ENCODE measurements at regions not wholly inside any gene's neighbourhood (a gene's known extent, or its start where the extent isn't known, plus 50 kb on each side); places are given as distances from the start of the nearest gene placed in this dataset.
A peak's percentile ranks its signal among the peaks of the same experiment; 100 is the strongest.

DNA sequence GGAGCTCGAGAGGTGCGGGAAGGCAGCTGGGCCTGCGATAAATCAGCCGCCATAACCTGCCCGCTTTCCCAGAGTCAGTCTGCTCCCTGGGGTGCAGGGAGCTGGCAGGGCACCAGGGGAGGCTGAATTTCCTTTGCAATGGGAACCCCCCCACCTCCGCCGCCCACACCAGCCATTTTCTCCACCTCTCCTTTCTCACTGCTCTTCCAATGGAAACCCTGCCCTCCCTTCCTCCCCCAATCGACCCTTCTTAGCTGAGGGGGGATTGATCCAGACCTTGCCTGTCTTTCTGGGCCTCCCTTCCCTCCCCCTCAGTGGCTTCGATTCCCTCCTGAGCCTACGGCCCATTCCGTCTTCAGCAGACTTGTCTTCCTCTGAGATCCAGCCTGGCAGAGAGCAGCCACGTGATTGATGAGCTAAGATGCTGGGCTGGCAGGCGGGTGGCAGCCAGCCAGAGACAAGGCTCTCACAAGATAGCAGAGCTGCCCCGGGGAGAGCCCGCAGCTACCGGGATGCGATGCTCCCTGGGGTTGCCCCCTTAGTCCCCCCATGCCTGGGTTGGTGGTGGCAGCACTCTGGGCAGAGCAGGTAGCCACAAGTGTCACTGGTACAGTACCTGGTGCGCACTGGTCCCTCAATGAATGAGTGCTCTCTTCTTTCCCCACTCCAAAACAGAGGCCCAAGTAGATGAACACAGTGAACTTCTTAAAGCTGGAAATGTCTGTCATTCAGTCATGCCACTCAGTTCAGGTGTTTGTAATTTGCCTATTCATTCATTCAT lies 53.7 kb upstream of the FABP6 start:
- peak; percentile 40 to 60 for DNase-seq

DNA sequence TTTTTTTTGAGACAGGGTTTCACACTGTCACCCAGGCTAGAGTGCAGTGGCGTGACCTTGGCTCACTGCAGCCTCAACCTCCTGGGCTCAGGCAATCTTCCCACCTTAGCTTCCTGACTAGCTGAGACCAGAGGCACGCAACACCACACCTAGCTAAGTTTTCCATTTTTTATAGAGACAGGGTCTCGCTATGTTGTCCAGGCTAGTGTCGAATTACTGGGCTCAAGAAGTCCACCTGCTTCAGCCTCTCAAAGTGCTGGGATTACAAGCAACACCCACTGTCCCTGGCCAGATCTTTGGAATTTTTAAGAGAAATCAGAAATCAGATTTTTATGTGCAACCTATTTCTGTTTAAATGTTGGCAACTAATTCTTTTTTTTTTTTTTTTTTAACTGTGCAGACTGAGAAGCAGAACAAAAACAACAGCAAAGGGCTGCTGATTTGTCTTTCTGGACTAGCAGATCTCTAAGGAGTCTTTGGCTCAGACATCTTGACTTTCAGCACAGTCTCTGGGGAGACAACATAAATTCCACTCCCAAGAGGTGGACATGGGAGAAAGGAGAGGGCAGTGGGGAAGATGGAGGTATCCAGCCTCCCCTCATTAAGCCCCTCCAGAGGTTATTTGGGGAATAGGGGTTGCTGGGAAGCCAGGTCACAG lies 54.4 kb upstream of the FABP6 start:
- DNase-seq, result no peak

DNA sequence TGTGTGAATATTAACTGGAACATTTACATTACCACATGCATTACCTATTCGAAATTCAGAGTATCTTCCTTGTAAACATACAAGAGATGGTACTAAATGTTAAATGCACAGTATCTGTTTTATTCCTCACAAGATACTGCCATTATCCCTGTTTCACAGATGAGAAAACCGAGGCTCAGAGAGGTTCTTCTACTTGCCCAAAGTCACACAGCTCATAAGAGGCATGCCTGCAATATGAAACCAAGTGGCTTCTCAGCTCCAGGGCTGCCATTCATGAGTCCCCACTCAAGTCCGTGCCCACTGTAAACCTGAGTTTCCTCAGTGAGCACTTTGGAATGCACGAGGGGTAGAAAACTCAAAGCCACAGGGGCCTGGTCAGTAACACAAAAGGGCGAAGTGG lies 55.0 kb upstream of the FABP6 start:
- no peak for DNase-seq

DNA sequence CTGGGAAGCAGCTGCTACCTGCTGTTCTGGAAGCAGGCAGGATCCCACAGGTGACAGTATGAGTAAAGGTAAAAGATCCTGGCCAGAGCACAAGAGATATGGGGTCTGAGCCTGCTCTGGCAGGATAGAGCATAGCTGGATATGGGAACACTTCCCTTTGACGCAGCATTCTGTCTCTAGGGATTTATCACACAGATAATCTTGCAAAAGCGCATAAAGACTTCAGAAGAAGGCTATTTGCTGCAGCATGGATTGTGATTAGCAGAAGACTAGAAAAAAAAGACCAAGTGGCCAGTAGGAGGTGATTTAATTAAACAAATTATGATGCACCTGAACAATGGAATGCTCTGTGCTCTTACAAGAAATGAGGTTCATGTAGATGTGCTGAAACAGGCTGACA lies 52.4 kb upstream of the PWWP2A start:
- no peak for DNase-seq

GRCh38 chr5:160169326-160169725 lies 50.1 kb upstream of the PWWP2A start:
- no peak for DNase-seq
